H9 (cell line): ENCODE measurements at regions not wholly inside any gene's neighbourhood (a gene's known extent, or its start where the extent isn't known, plus 50 kb on each side); places are given as distances from the start of the nearest gene placed in this dataset.

Source experiments
- DNase-seq: peaks from one replicate; pipeline ENCODE4 v3.0.0-alpha.2; 2017
- H2AFZ ChIP-seq: one replicate; pipeline ENCODE4 v1.6.1; 2013; ENCODE audit warnings: mild to moderate bottlenecking, low read length, control low read depth, moderate library complexity
- H2AK5ac ChIP-seq: 2 replicates; pipeline ENCODE4 v1.6.1; 2013; ENCODE audit warnings: low read length, control low read depth, mixed read lengths; ENCODE audit not compliant: insufficient read length
- H2BK120ac ChIP-seq: one replicate; pipeline ENCODE4 v1.6.1; 2013; ENCODE audit warnings: low read depth, mild to moderate bottlenecking, low read length, control low read depth, inconsistent platforms; ENCODE audit not compliant: poor library complexity, severe bottlenecking
- H2BK12ac ChIP-seq: 2 replicates; pipeline ENCODE4 v1.6.1; 2013; ENCODE audit warnings: low read length, control low read depth, mixed read lengths, low read depth; ENCODE audit not compliant: insufficient read length
- H2BK15ac ChIP-seq: 2 replicates; pipeline ENCODE4 v1.6.1; 2013; ENCODE audit warnings: low read depth, low read length, control low read depth
- H2BK20ac ChIP-seq: one replicate; pipeline ENCODE4 v1.6.1; 2013; ENCODE audit warnings: low read depth, mild to moderate bottlenecking, low read length, control low read depth, inconsistent platforms; ENCODE audit not compliant: poor library complexity, severe bottlenecking
- H2BK5ac ChIP-seq: 2 replicates; pipeline ENCODE4 v1.6.1; 2013; ENCODE audit warnings: low read length, control low read depth, mixed read lengths; ENCODE audit not compliant: insufficient read length
- H3K14ac ChIP-seq: 2 replicates; pipeline ENCODE4 v1.6.1; 2013; ENCODE audit warnings: low read length, control low read depth; ENCODE audit not compliant: insufficient read depth
- H3K18ac ChIP-seq: 2 replicates; pipeline ENCODE4 v1.6.1; 2013; ENCODE audit warnings: low read depth, mild to moderate bottlenecking, mixed read lengths, low read length, control low read depth; ENCODE audit not compliant: insufficient read length
- H3K23ac ChIP-seq: 2 replicates; pipeline ENCODE4 v1.6.1; 2013; ENCODE audit warnings: low read length, control low read depth, mixed read lengths, low read depth; ENCODE audit not compliant: insufficient read length
- H3K23me2 ChIP-seq: 2 replicates; pipeline ENCODE4 v1.6.1; 2013; ENCODE audit warnings: low read depth, mild to moderate bottlenecking, mixed read lengths, low read length, control low read depth; ENCODE audit not compliant: insufficient read length, poor library complexity, severe bottlenecking
- H3K27ac ChIP-seq: 2 replicates; pipeline ENCODE4 v1.5.1; 2013; ENCODE audit warnings: low read length, control low read depth, mixed read lengths, low read depth; ENCODE audit not compliant: insufficient read length
- H3K27me3 ChIP-seq: 2 replicates; pipeline ENCODE4 v1.6.1; 2013; ENCODE audit warnings: low read length, control low read depth, inconsistent platforms; ENCODE audit not compliant: insufficient read depth
- H3K4ac ChIP-seq: 2 replicates; pipeline ENCODE4 v1.6.1; 2013; ENCODE audit warnings: low read depth, mild to moderate bottlenecking, control low read depth, inconsistent platforms, low read length, moderate library complexity
- H3K4me1 ChIP-seq: 2 replicates; pipeline ENCODE4 v1.6.1; 2013; ENCODE audit warnings: low read length, control low read depth, inconsistent platforms; ENCODE audit not compliant: insufficient read depth
- H3K4me2 ChIP-seq: 2 replicates; pipeline ENCODE4 v1.6.1; 2013; ENCODE audit warnings: low read length, control low read depth, mixed read lengths; ENCODE audit not compliant: insufficient read length, insufficient read depth
- H3K56ac ChIP-seq: 2 replicates; pipeline ENCODE4 v1.6.1; 2013; ENCODE audit warnings: low read depth, mild to moderate bottlenecking, mixed read lengths, low read length, control low read depth; ENCODE audit not compliant: insufficient read length
- H3K79me1 ChIP-seq: 2 replicates; pipeline ENCODE4 v1.6.1; 2013; ENCODE audit warnings: low read depth, mild to moderate bottlenecking, moderate library complexity, low read length, control low read depth, inconsistent platforms; ENCODE audit not compliant: insufficient read depth, poor library complexity, severe bottlenecking
- H3K79me2 ChIP-seq: 2 replicates; pipeline ENCODE4 v1.6.1; 2013; ENCODE audit warnings: low read length, control low read depth, inconsistent platforms; ENCODE audit not compliant: insufficient read depth
- H3K9ac ChIP-seq: 2 replicates; pipeline ENCODE4 v1.6.1; 2013; ENCODE audit warnings: low read length, control low read depth, mixed read lengths; ENCODE audit not compliant: insufficient read length; ENCODE audit errors: extremely low read depth
- H3K9me3 ChIP-seq: one replicate; pipeline ENCODE4 v1.6.1; 2013; ENCODE audit warnings: low read depth, low read length, inconsistent platforms; ENCODE audit not compliant: control insufficient read depth
- H3T11ph ChIP-seq: one replicate; pipeline ENCODE4 v1.6.1; 2013; ENCODE audit warnings: mild to moderate bottlenecking, low read length, control low read depth, inconsistent platforms
- H4K20me1 ChIP-seq: one replicate; pipeline ENCODE4 v1.6.1; 2013; ENCODE audit not compliant: control insufficient read depth, insufficient read length, insufficient read depth
- H4K5ac ChIP-seq: 2 replicates; pipeline ENCODE4 v1.6.1; 2013; ENCODE audit warnings: low read depth, mild to moderate bottlenecking, mixed read lengths, low read length, control low read depth; ENCODE audit not compliant: insufficient read length
- H4K8ac ChIP-seq: replicated peaks from 2 replicates; pipeline ENCODE4 v1.6.1; 2013; ENCODE audit warnings: low read length, control low read depth, mixed read lengths, low read depth; ENCODE audit not compliant: insufficient read length
- H4K91ac ChIP-seq: 2 replicates; pipeline ENCODE4 v1.6.1; 2013; ENCODE audit warnings: low read depth, mild to moderate bottlenecking, moderate library complexity, mixed read lengths, low read length, control low read depth; ENCODE audit not compliant: insufficient read length
- H3K27ac Mint-ChIP-seq, 3 experiments: 2 replicates in 2 of 3; 3 replicates in 1 of 3; pipeline ENCODE4 v1.8.0; 2020 to 2021; ENCODE audit warnings: mixed read lengths in 3 of 3, mild to moderate bottlenecking in 1 of 3, moderate library complexity in 1 of 3
- H3K27me3 Mint-ChIP-seq: 2 replicates; pipeline ENCODE4 v1.8.0; 2021; ENCODE audit warnings: low read depth, mild to moderate bottlenecking, moderate library complexity, mixed read lengths
- H3K36me3 Mint-ChIP-seq, 3 experiments: 2 replicates in 2 of 3; 3 replicates in 1 of 3; pipeline ENCODE4 v1.8.0; 2020 to 2021; ENCODE audit warnings: low read depth in 3 of 3, mixed read lengths in 3 of 3; ENCODE audit not compliant: insufficient read depth in 1 of 3
- H3K4me1 Mint-ChIP-seq, 2 experiments: 2 replicates each; pipeline ENCODE4 v1.8.0; 2020; ENCODE audit warnings: mixed read lengths in 2 of 2
- H3K4me3 Mint-ChIP-seq, 2 experiments: 2 replicates in 1 of 2; 3 replicates in 1 of 2; pipeline ENCODE4 v1.8.0; 2020 to 2021; ENCODE audit warnings: mild to moderate bottlenecking in 2 of 2, mixed read lengths in 2 of 2, moderate library complexity in 1 of 2
- H3K9me3 Mint-ChIP-seq, 2 experiments: 2 replicates in 1 of 2; 3 replicates in 1 of 2; pipeline ENCODE4 v1.8.0; 2020; ENCODE audit warnings: mild to moderate bottlenecking in 2 of 2, mixed read lengths in 2 of 2, moderate library complexity in 1 of 2
- WGBS: extraction: QIAGEN DNeasy Blood & Tissue Kit; methylation state at CpG from one replicate; pipeline ENCODE4 v1.1.7; 2013; ENCODE audit warnings: missing lambda C conversion rate, low lambda C conversion rate, mixed read lengths; ENCODE audit not compliant: insufficient read length; ENCODE audit errors: extremely low coverage; 5-methylcytosine and 5-hydroxymethylcytosine counted together
- TF ChIP-seq, protein P1 (sequence below): fragments of 200-600 bp; sonication (generic); conservative IDR thresholded peaks from 3 replicates; pipeline ENCODE4 v1.8.0; 2021; ENCODE audit warnings: antibody characterized with exemption, mild to moderate bottlenecking

DNA sequence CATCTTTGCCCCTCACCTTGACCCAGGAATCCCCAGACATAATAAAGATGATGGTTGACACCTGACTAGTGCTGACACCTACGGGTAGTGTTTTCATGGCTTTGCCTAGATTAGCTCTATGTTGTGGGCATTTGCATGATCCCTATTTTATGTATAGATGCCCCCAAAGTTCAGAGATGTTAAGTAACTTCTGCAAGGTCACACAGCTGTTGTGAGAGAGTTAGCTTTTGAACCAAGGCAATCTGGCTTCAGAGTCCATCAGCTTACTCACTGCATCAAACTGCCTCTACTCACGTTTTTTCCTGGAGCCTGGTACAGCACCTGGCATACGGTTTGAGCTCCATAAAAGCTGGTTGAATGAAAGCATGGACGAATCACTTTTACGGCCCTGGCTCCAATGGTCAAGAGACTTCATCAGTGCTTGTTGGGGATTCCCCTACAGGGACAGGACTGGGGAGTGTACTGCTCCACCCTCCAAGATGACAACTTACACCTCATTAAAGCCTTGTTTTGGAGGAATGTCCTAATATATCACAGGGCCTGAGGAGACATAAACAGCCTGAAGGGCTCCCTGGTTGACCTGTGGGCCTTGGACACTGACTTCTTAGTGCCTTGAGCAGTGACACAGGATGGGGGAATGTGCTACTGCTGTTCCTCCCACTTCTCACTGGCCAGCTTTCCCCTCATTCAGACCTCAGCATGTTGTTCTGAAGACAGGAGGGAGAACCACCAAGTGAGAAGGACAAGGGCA lies 193.2 kb upstream of the ASIC2 start:
- no peaks in the 10 kb centered on the region for H3K36me3 Mint-ChIP-seq
- Histone ChIP-seq H3K79me1 (no peaks in the 10 kb centered on the region), H2BK15ac (no peak overlapping the region), H3K79me2 (no peaks in the 10 kb centered on the region), H3K4me2 (no peak overlapping the region), H3K23ac (no peak overlapping the region), H2BK120ac (no peak overlapping the region), H2BK20ac (no peak overlapping the region), H3K9ac (no peak overlapping the region), H4K8ac (no peak overlapping the region), H2BK12ac (no peak overlapping the region), H3K4me1 (no peaks in the 10 kb centered on the region), H2BK5ac (no peak overlapping the region), H3K14ac (no peak overlapping the region), H3K27ac (no peak overlapping the region), H3K4ac (no peak overlapping the region), H3T11ph (no peak overlapping the region), H2AFZ (no peak overlapping the region), H3K27me3 (no peaks in the 10 kb centered on the region), H3K56ac (no peak overlapping the region), H3K18ac (no peak overlapping the region), H4K5ac (no peak overlapping the region), H3K9me3 (no peaks in the 10 kb centered on the region), H4K91ac (no peak overlapping the region), H3K23me2 (no peaks in the 10 kb centered on the region), H4K20me1 (no peaks in the 10 kb centered on the region), H2AK5ac (no peak overlapping the region)
- WGBS, result no CpG with 5 or more reads among the region's 5 CpGs
- H3K4me1 Mint-ChIP-seq, result no peaks in the 10 kb centered on the region
- no peak overlapping the region; a peak in 1 of 7 replicates for H3K27ac Mint-ChIP-seq
- peaks cover 6% of the 10 kb centered on the region; the same call in 1 of the 2 replicates for H3K27me3 Mint-ChIP-seq
- no peak for DNase-seq
- no peak overlapping the region for H3K4me3 Mint-ChIP-seq
- H3K9me3 Mint-ChIP-seq, result no peaks in the 10 kb centered on the region
- TF ChIP-seq, protein P1, sequence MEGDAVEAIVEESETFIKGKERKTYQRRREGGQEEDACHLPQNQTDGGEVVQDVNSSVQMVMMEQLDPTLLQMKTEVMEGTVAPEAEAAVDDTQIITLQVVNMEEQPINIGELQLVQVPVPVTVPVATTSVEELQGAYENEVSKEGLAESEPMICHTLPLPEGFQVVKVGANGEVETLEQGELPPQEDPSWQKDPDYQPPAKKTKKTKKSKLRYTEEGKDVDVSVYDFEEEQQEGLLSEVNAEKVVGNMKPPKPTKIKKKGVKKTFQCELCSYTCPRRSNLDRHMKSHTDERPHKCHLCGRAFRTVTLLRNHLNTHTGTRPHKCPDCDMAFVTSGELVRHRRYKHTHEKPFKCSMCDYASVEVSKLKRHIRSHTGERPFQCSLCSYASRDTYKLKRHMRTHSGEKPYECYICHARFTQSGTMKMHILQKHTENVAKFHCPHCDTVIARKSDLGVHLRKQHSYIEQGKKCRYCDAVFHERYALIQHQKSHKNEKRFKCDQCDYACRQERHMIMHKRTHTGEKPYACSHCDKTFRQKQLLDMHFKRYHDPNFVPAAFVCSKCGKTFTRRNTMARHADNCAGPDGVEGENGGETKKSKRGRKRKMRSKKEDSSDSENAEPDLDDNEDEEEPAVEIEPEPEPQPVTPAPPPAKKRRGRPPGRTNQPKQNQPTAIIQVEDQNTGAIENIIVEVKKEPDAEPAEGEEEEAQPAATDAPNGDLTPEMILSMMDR, result no peak
